ENCODE measurements at regions not wholly inside any gene's neighbourhood (a gene's known extent, or its start where the extent isn't known, plus 50 kb on each side); places are given as distances from the start of the nearest gene placed in this dataset.
"Not testable (repeated sequence)": the region's sequence is repeated elsewhere in the genome, so short reads cannot be mapped to it uniquely, and the experiment has no call there.

DNA sequence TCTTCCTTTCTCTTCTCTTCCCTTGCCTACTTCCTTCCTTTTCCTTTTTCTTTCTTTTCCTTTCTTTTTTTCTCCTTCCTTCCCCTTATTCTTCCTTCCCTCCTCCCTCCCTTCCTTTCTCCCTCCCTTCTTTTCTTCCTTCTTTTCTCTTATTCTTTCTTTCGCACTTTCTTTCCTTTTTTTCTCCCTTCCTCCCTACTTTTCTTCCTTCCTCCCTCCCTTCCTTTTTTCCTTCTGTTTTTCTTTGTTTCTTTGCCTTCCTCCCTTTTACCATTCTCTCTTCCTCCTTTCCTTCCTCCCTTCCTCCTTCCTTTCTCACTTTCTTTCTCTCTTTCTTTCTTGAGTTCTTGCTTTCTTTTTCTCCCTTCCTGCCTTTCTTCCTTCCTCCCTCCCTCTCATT is 416.5 kb downstream of the ANKRD30B start:
- not testable (repeated sequence) for H3K27ac ChIP-seq

DNA sequence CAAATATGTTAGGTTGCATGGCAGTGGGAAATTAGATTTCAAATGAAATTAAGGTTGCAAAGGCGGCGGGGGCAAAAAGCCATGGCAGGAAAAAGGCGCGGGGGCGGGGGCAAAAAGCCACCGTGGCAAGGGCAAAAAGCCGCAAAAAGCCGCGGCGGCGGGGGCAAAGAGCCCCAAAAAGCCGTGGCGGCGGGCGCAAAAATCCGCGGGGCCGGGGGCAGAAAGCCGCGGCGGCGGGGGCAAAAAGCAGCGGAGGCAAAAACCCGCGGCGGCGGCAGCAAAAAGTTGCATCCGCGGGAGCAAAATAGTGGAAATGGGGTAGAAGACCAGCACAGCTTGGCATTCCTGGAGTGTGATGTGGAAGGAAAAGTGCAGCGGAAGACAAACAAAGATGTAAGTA is 417.1 kb downstream of the ANKRD30B start:
- no peak for TF ChIP-seq ZFX (IDR thresholded peaks at IDR 0.05; ENCODE audit: borderline replicate concordance)
- TF ChIP-seq, protein P1, sequence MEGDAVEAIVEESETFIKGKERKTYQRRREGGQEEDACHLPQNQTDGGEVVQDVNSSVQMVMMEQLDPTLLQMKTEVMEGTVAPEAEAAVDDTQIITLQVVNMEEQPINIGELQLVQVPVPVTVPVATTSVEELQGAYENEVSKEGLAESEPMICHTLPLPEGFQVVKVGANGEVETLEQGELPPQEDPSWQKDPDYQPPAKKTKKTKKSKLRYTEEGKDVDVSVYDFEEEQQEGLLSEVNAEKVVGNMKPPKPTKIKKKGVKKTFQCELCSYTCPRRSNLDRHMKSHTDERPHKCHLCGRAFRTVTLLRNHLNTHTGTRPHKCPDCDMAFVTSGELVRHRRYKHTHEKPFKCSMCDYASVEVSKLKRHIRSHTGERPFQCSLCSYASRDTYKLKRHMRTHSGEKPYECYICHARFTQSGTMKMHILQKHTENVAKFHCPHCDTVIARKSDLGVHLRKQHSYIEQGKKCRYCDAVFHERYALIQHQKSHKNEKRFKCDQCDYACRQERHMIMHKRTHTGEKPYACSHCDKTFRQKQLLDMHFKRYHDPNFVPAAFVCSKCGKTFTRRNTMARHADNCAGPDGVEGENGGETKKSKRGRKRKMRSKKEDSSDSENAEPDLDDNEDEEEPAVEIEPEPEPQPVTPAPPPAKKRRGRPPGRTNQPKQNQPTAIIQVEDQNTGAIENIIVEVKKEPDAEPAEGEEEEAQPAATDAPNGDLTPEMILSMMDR (IDR thresholded peaks at IDR 0.05): no peak
- H3K27ac ChIP-seq: no peak overlapping the region

DNA sequence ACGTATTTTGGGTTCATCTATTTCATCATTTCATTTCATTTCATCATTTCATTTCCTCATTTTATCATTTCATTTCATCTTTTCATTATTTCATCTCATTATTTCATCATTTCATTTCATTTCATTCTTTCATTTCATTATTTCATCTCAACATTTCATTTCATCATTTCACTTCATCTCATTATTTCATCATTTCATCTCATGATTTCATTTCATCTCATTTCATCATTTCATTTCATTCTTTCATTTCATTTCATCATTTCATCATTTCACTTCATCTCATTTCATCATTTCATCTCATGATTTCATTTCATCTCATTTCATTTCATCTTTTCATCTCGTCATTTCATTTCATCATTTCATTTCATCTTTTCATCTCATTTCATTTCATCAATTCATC is 445.1 kb downstream of the ANKRD30B start:
- H3K27ac ChIP-seq: not testable (repeated sequence)

DNA sequence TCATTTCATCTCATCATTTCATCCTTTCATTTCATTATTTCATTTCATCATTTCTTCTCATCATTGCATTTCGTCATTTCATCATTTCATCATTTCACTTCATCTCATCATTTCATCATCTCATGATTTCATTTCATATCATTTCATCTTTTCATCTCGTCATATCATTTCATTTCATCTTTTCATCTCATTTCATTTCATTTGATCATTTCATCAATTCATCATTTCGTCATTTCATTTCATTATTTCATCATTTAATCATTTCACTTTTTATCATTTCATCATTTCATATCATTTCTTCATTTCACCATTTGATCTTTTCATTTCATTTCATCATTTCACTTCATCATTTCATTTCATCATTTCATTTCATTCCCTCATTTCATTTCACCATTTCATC is 445.8 kb downstream of the ANKRD30B start:
- not testable (repeated sequence) for H3K27ac ChIP-seq

DNA sequence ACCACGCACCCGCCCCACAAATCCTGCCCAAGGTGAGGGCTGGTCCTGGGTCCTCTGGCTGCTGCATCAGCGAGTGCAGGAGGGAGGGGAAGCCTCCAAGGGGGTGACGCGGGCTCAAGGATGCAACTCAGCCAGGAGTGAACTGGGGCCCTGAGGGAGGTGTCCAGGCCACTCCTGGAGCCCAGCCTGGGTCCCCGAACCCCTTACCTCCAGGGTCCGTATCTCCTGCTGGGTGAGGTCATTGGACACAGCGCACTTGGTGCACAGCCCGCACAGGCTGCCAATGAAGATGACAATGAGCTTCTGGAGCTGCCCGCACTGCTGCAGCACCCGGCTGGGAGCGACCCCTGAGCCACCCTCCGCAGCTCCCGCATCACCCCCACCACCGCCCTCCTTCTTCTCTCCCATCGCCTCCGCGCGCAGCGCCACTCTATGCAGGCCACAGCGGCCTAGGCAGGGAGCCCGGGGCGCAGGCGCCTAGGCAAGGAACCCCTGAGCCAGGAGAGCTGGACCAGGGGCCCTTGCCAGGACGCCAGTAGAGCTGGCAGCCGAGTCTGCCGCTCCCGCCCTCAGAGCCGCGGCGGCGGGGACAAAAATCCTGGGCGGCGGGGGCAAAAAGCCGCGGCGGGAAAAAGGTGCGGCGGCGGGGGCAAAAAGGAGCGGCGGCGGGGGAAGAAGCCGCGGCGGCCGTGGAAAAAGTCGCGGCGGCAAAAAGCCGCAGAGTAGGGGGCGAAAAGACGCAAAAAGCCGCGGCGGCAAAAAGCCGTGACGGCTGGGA is 449.6 kb downstream of the ANKRD30B start:
- peak overlapping the region; percentile 65 for H3K27ac ChIP-seq
- TF ChIP-seq, protein P1 (IDR thresholded peaks at IDR 0.05): 0 out of 2 replicates have a peak, but pooled peaks have one; percentile 5

DNA sequence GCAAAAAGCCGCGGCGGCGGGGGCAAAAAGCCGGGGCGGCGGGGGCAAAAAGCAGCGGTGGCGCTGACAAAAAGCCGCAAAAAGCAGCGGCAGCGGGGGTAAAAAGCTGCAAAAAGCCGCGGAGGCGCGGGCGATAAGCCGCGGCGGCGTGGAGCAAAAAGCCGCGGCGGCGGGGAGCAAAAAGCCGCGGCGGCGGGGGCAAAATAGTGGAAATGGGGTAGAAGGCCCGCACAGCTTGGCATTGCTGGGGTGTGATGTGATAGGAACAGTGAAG is 450.1 kb downstream of the ANKRD30B start:
- TF ChIP-seq, protein P1 (IDR thresholded peaks at IDR 0.05): no peak
- no peak for TF ChIP-seq ZFX (IDR thresholded peaks at IDR 0.05; ENCODE audit: borderline replicate concordance)
- peak overlapping the region; percentile 65 for H3K27ac ChIP-seq
